ENCODE measurements at regions not wholly inside any gene's neighbourhood (a gene's known extent, or its start where the extent isn't known, plus 50 kb on each side); places are given as distances from the start of the nearest gene placed in this dataset.

- H3K27me3 ChIP-seq (replicated peaks; ENCODE audit: insufficient read depth, low read length) = no peaks in the 10 kb centered on the region
- no peaks in the 10 kb centered on the region for H3K36me3 ChIP-seq (replicated peaks; ENCODE audit: insufficient read depth, low read length)
- no peaks in the 10 kb centered on the region for H3K79me2 ChIP-seq (ENCODE audit: low read length)
- no peaks in the 10 kb centered on the region for H3K9me3 ChIP-seq (replicated peaks; ENCODE audit: insufficient read depth, low read length)
- TF ChIP-seq EZH2phosphoT487 (IDR thresholded peaks at IDR 0.05; ENCODE audit: low read length) = no peak
- TF ChIP-seq CTCF (IDR thresholded peaks at IDR 0.05; ENCODE audit: low read length) = no peak
- no peak for TF ChIP-seq EZH2 (optimal IDR thresholded peaks at IDR 0.05; ENCODE audit: low read depth, low read length)
- H3K27ac ChIP-seq (ENCODE audit: low read length) = no peak overlapping the region
- H3K4me1 ChIP-seq (ENCODE audit: low read length) = no peaks in the 10 kb centered on the region
- H3K4me3 ChIP-seq (ENCODE audit: low read length) = no peak overlapping the region
- no peaks in the 10 kb centered on the region for H3F3A ChIP-seq (ENCODE audit: insufficient read depth, low read length)
- DNase-seq = no peak
- no peak overlapping the region for H3K4me2 ChIP-seq (ENCODE audit: low read depth, low read length)
- H2AFZ ChIP-seq (ENCODE audit: low read length) = no peak overlapping the region
- no peaks in the 10 kb centered on the region for H3K9me2 ChIP-seq (replicated peaks; ENCODE audit: insufficient read depth, low read length)
- H3K9ac ChIP-seq (ENCODE audit: low read length) = no peak overlapping the region
- H4K20me1 ChIP-seq (ENCODE audit: insufficient read depth, low read length) = no peaks in the 10 kb centered on the region
Observed at GRCh38 chr7:123285076-123285700, 85.4 kb upstream of the SLC13A1 start.

GRCh38 chr7:123283373-123283772 lies 83.6 kb upstream of the SLC13A1 start:
- Histone ChIP-seq H3K9me3 (replicated peaks; ENCODE audit: insufficient read depth, low read length) (no peaks in the 10 kb centered on the region), H3K27ac (ENCODE audit: low read length) (no peak overlapping the region), H3K9me2 (replicated peaks; ENCODE audit: insufficient read depth, low read length) (no peaks in the 10 kb centered on the region), H3F3A (ENCODE audit: insufficient read depth, low read length) (no peaks in the 10 kb centered on the region), H3K4me1 (ENCODE audit: low read length) (no peaks in the 10 kb centered on the region), H3K9ac (ENCODE audit: low read length) (no peak overlapping the region), H3K27me3 (replicated peaks; ENCODE audit: insufficient read depth, low read length) (no peaks in the 10 kb centered on the region), H2AFZ (ENCODE audit: low read length) (no peak overlapping the region), H3K4me2 (ENCODE audit: low read depth, low read length) (no peak overlapping the region), H3K36me3 (replicated peaks; ENCODE audit: insufficient read depth, low read length) (no peaks in the 10 kb centered on the region), H3K79me2 (ENCODE audit: low read length) (no peaks in the 10 kb centered on the region), H3K4me3 (ENCODE audit: low read length) (no peak overlapping the region), H4K20me1 (ENCODE audit: insufficient read depth, low read length) (no peaks in the 10 kb centered on the region)
- DNase-seq = no peak
- TF ChIP-seq EZH2phosphoT487 (IDR thresholded peaks at IDR 0.05; ENCODE audit: low read length) = no peak
- no peak for TF ChIP-seq CTCF (IDR thresholded peaks at IDR 0.05; ENCODE audit: low read length)

- Histone ChIP-seq H3K9me3 (replicated peaks; ENCODE audit: insufficient read depth, low read length) (no peaks in the 10 kb centered on the region), H3K27ac (ENCODE audit: low read length) (no peak overlapping the region), H3K9ac (ENCODE audit: low read length) (no peak overlapping the region), H3K4me1 (ENCODE audit: low read length) (no peaks in the 10 kb centered on the region), H4K20me1 (ENCODE audit: insufficient read depth, low read length) (no peaks in the 10 kb centered on the region), H3K36me3 (replicated peaks; ENCODE audit: insufficient read depth, low read length) (no peaks in the 10 kb centered on the region), H3K79me2 (ENCODE audit: low read length) (no peaks in the 10 kb centered on the region), H3K4me2 (ENCODE audit: low read depth, low read length) (no peak overlapping the region), H3K4me3 (ENCODE audit: low read length) (no peak overlapping the region), H3K9me2 (replicated peaks; ENCODE audit: insufficient read depth, low read length) (no peaks in the 10 kb centered on the region), H3K27me3 (replicated peaks; ENCODE audit: insufficient read depth, low read length) (no peaks in the 10 kb centered on the region), H2AFZ (ENCODE audit: low read length) (no peak overlapping the region), H3F3A (ENCODE audit: insufficient read depth, low read length) (no peaks in the 10 kb centered on the region)
- TF ChIP-seq EZH2 (optimal IDR thresholded peaks at IDR 0.05; ENCODE audit: low read depth, low read length) (no peak), EZH2phosphoT487 (IDR thresholded peaks at IDR 0.05; ENCODE audit: low read length) (no peak), CTCF (IDR thresholded peaks at IDR 0.05; ENCODE audit: low read length) (no peak)
- no peak for DNase-seq
Observed at GRCh38 chr7:123282181-123282580, 82.4 kb upstream of the SLC13A1 start.

Data from MM.1S (cell line).